H7 (cell line): ENCODE measurements at regions not wholly inside any gene's neighbourhood (a gene's known extent, or its start where the extent isn't known, plus 50 kb on each side); places are given as distances from the start of the nearest gene placed in this dataset.
A peak's percentile ranks its signal among the peaks of the same experiment; 100 is the strongest.
"Not testable (repeated sequence)": the region's sequence is repeated elsewhere in the genome, so short reads cannot be mapped to it uniquely, and the experiment has no call there.

Experiments used
- DNase-seq: peaks from one replicate; pipeline ENCODE4 v3.0.0; 2012
- H3K27me3 ChIP-seq: 2 replicates; pipeline ENCODE4 v1.6.0; 2011; ENCODE audit warnings: mild to moderate bottlenecking, low read length; ENCODE audit not compliant: control insufficient read depth, insufficient read depth
- H3K36me3 ChIP-seq: replicated peaks from 2 replicates; pipeline ENCODE4 v1.5.1; 2011; ENCODE audit warnings: low read length; ENCODE audit not compliant: control insufficient read depth, insufficient read depth
- H3K4me3 ChIP-seq: 2 replicates; pipeline ENCODE4 v1.5.1; 2011; ENCODE audit warnings: low read depth, mild to moderate bottlenecking, control low read depth, low read length, moderate library complexity; ENCODE audit not compliant: insufficient read depth

DNA sequence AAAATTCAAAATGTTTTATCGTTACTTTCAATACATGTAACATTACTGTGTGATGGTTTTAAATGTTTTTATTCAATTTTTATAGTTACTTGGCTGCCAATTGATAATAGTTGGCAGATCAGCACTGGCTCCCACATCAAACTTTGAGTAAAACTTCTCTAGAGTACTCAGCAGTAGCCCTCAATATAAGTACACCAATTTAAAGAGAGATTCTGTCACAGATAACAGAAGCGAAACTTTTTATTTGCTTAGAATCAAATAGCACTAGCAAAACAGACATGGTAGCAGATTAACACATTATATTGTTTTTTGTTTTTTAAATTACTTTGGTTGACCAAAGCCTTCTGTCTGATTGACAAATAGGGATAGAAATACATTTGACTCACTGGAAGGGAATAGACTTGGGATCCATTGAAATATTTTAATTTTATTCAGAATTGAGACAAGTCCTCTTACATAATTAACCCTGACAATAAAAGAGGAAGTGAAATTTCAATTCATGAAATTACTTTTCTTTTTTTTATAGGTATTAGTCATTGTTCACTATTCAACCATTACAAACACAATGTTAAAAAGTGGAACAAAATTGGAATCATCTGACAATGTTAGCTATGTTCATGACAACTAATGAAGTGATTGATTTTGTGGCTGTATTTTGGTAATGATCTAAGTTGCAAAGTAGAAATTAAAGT, 554.9 kb downstream of the KLHL4 start:
- no peaks in the 10 kb centered on the region for H3K36me3 ChIP-seq
- DNase-seq: no peak
- H3K27me3 ChIP-seq: no peaks in the 10 kb centered on the region

GRCh38 chrX:88101968-88102367, 584.4 kb downstream of the KLHL4 start:
- Histone ChIP-seq H3K36me3 (no peaks in the 10 kb centered on the region), H3K4me3 (no peak overlapping the region), H3K27me3 (no peaks in the 10 kb centered on the region)
- no peak for DNase-seq

More for the DNA sequence above, 554.9 kb downstream of the KLHL4 start:
- no peak overlapping the region for H3K4me3 ChIP-seq

GRCh38 chrX:88135735-88136134, 611.3 kb upstream of the CPXCR1 start:
- H3K4me3 ChIP-seq: no peak overlapping the region
- DNase-seq: no peak
- H3K27me3 ChIP-seq: no peaks in the 10 kb centered on the region
- no peaks in the 10 kb centered on the region for H3K36me3 ChIP-seq

DNA sequence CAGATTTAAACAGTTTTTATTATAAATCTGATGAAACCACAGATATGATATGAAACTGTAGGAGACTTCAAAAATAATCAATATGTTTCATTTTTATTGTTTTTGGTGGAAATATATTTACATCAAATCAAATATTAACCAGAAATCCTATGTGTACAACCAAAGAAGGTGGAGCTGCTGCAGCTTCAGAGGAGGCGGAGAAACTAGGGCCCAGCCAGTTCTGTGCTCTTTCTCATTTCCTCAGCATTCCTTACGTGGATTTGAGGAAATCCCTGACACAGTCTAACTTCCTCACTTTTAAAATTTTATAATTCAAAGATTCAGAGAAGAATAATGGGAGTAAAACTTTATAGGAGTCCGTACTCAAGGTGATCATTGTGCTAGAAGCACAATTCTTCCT, 610.7 kb upstream of the CPXCR1 start:
- no peaks in the 10 kb centered on the region for H3K36me3 ChIP-seq
- no peak overlapping the region for H3K4me3 ChIP-seq
- no peak for DNase-seq
- no peaks in the 10 kb centered on the region for H3K27me3 ChIP-seq

- H3K27me3 ChIP-seq: no peaks in the 10 kb centered on the region
- no peak overlapping the region for H3K4me3 ChIP-seq
- DNase-seq: no peak
- H3K36me3 ChIP-seq: no peaks in the 10 kb centered on the region
These were observed 600.4 kb upstream of the CPXCR1 start for GRCh38 chrX:88146577-88146976.

GRCh38 chrX:88170553-88170952, 576.5 kb upstream of the CPXCR1 start:
- Histone ChIP-seq H3K27me3 (no peaks in the 10 kb centered on the region), H3K4me3 (no peak overlapping the region), H3K36me3 (no peaks in the 10 kb centered on the region)
- DNase-seq: no peak

GRCh38 chrX:88173932-88174440, 573.0 kb upstream of the CPXCR1 start:
- not testable (repeated sequence) for DNase-seq, H3K4me3 ChIP-seq, H3K36me3 ChIP-seq, H3K27me3 ChIP-seq

GRCh38 chrX:88202149-88202548, 544.9 kb upstream of the CPXCR1 start:
- Histone ChIP-seq H3K4me3 (no peak overlapping the region), H3K36me3 (no peaks in the 10 kb centered on the region), H3K27me3 (no peaks in the 10 kb centered on the region)
- peak; percentile 27 for DNase-seq

- Histone ChIP-seq H3K27me3 (no peaks in the 10 kb centered on the region), H3K36me3 (no peaks in the 10 kb centered on the region), H3K4me3 (no peak overlapping the region)
- peak; percentile 1 for DNase-seq
These were observed 503.0 kb upstream of the CPXCR1 start for GRCh38 chrX:88244066-88244465.

- no peak for DNase-seq
- no peak overlapping the region for H3K4me3 ChIP-seq
- H3K27me3 ChIP-seq: no peaks in the 10 kb centered on the region
- H3K36me3 ChIP-seq: no peaks in the 10 kb centered on the region
These were observed 462.2 kb upstream of the CPXCR1 start for GRCh38 chrX:88284844-88285243.

- H3K27me3 ChIP-seq, H3K4me3 ChIP-seq, H3K36me3 ChIP-seq, DNase-seq: not testable (repeated sequence)
These were observed 433.1 kb upstream of the CPXCR1 start for GRCh38 chrX:88313972-88314371.

DNA sequence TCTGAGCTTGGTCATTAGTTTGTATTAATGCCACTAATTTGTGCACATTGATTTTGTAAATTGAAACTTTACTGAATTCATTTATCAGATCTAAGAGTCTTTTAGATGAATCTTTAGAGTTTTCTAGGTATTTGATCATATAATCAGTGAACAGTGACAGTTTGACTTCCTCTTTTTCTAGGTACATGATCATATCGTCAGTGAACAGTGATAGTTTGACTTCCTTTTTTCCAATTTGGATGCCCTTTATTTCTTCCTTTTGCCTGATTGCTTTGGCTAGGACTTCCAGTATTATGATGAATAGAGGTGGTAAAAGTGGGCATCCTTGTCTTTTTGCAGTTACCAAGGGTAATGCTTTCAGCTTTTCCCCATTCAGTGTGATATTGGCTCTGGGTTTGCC, 421.4 kb upstream of the CPXCR1 start:
- H3K4me3 ChIP-seq: no peak overlapping the region
- H3K27me3 ChIP-seq: no peaks in the 10 kb centered on the region
- no peak for DNase-seq
- no peaks in the 10 kb centered on the region for H3K36me3 ChIP-seq

DNA sequence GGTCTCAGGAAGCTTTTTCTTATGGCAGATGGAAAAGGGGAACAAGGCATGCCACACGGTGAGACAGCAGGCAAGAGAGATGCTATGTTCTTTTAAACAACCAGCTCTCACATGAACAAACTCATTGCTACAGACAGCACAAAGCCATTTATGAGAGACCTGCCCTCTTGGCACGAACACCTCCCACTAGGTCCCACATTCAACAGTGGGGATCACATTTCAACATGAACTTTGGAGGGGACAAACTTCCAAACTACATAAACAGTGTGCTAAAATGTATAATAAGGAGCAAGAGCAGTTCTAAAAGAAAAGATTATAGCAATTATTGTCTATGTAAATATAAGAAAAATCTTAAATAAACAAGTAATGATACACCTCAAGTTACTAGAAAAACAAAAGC, 391.8 kb upstream of the CPXCR1 start:
- no peaks in the 10 kb centered on the region for H3K36me3 ChIP-seq
- no peak for DNase-seq

GRCh38 chrX:88366314-88366713, 380.7 kb upstream of the CPXCR1 start:
- DNase-seq: no peak
- Histone ChIP-seq H3K27me3 (no peaks in the 10 kb centered on the region), H3K4me3 (no peak overlapping the region), H3K36me3 (no peaks in the 10 kb centered on the region)

More for the DNA sequence above, 391.8 kb upstream of the CPXCR1 start:
- Histone ChIP-seq H3K27me3 (no peaks in the 10 kb centered on the region), H3K4me3 (no peak overlapping the region)

GRCh38 chrX:88378406-88378805, 368.6 kb upstream of the CPXCR1 start:
- Histone ChIP-seq H3K27me3 (no peaks in the 10 kb centered on the region), H3K4me3 (no peak overlapping the region), H3K36me3 (no peaks in the 10 kb centered on the region)
- no peak for DNase-seq

GRCh38 chrX:88397551-88397950, 349.5 kb upstream of the CPXCR1 start:
- no peak for DNase-seq
- Histone ChIP-seq H3K36me3 (no peaks in the 10 kb centered on the region), H3K4me3 (no peak overlapping the region), H3K27me3 (no peaks in the 10 kb centered on the region)
